Type B pancreatic cell (in vitro differentiated cells): ENCODE measurements at regions not wholly inside any gene's neighbourhood (a gene's known extent, or its start where the extent isn't known, plus 50 kb on each side); places are given as distances from the start of the nearest gene placed in this dataset.
"Not testable (repeated sequence)": the region's sequence is repeated elsewhere in the genome, so short reads cannot be mapped to it uniquely, and the experiment has no call there.

Experiments
- DNase-seq: peaks from one replicate; pipeline ENCODE4 v3.0.0; 2021; ENCODE audit warnings: mixed read lengths; ENCODE audit not compliant: unreplicated experiment; ENCODE audit errors: extremely low spot score
- H3K27ac Mint-ChIP-seq: 2 replicates; pipeline ENCODE4 v1.8.0; 2021; ENCODE audit warnings: mild to moderate bottlenecking, mixed read lengths
- H3K27me3 Mint-ChIP-seq: 2 replicates; pipeline ENCODE4 v1.8.0; 2021; ENCODE audit warnings: mixed read lengths
- H3K36me3 Mint-ChIP-seq: 2 replicates; pipeline ENCODE4 v1.8.0; 2021; ENCODE audit warnings: mixed read lengths
- H3K4me1 Mint-ChIP-seq: one replicate; pipeline ENCODE4 v1.8.0; 2021; ENCODE audit warnings: mixed read lengths; ENCODE audit not compliant: unreplicated experiment
- H3K4me3 Mint-ChIP-seq: 2 replicates; pipeline ENCODE4 v1.8.0; 2021; ENCODE audit warnings: mild to moderate bottlenecking, mixed read lengths
- H3K9me3 Mint-ChIP-seq: 2 replicates; pipeline ENCODE4 v1.8.0; 2021; ENCODE audit warnings: mixed read lengths
- TF ChIP-seq, protein P1 (sequence below): fragments of 200-600 bp; sonication (generic); conservative IDR thresholded peaks from 2 replicates; pipeline ENCODE4 v1.5.0; 2021; ENCODE audit warnings: antibody characterized with exemption, mild to moderate bottlenecking

GRCh38 chr7:106568002-106568679, 92.8 kb downstream of the CCDC71L start:
- Mint-ChIP-seq H3K9me3 (peaks cover 9% of the 10 kb centered on the region), H3K4me3 (peak overlapping the region; percentile 62), H3K27me3 (no peaks in the 10 kb centered on the region), H3K4me1 (peaks cover 18% of the 10 kb centered on the region), H3K36me3 (no peaks in the 10 kb centered on the region), H3K27ac (peak overlapping the region; percentile 92)
- no peak for DNase-seq
- TF ChIP-seq, protein P1, sequence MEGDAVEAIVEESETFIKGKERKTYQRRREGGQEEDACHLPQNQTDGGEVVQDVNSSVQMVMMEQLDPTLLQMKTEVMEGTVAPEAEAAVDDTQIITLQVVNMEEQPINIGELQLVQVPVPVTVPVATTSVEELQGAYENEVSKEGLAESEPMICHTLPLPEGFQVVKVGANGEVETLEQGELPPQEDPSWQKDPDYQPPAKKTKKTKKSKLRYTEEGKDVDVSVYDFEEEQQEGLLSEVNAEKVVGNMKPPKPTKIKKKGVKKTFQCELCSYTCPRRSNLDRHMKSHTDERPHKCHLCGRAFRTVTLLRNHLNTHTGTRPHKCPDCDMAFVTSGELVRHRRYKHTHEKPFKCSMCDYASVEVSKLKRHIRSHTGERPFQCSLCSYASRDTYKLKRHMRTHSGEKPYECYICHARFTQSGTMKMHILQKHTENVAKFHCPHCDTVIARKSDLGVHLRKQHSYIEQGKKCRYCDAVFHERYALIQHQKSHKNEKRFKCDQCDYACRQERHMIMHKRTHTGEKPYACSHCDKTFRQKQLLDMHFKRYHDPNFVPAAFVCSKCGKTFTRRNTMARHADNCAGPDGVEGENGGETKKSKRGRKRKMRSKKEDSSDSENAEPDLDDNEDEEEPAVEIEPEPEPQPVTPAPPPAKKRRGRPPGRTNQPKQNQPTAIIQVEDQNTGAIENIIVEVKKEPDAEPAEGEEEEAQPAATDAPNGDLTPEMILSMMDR: no peak

- not testable (repeated sequence) for H3K27me3 Mint-ChIP-seq, H3K9me3 Mint-ChIP-seq, H3K36me3 Mint-ChIP-seq, DNase-seq
- H3K4me1 Mint-ChIP-seq: peaks cover 18% of the 10 kb centered on the region
- peak overlapping the region; percentile 92 for H3K27ac Mint-ChIP-seq
- peak overlapping the region; percentile 5 for H3K4me3 Mint-ChIP-seq
Measured at GRCh38 chr7:106567204-106568001, 93.6 kb downstream of the CCDC71L start.

DNA sequence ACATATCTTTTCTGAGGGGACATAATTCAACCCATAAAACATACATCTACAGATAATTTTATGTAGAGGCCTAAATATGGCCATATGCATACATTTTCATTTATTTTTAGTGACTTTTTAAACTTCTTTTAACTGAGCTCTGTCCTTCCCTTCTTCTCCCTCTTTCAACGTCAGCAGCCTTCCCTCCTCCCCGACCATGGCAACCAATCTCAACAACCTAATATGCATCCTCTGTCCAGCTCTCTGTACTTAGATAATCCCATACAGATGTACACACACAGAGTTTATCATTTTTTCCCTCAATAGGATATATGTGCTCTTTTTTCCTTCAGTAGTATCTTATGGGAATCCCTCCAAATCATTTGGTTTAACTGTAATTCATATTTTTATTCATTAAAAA, 94.3 kb downstream of the CCDC71L start:
- peaks cover 9% of the 10 kb centered on the region for H3K9me3 Mint-ChIP-seq

GRCh38 chr7:106566196-106566595, 94.8 kb downstream of the CCDC71L start:
- no peak overlapping the region for H3K4me3 Mint-ChIP-seq
- peaks cover 9% of the 10 kb centered on the region for H3K9me3 Mint-ChIP-seq
- TF ChIP-seq, protein P1: no peak
- no peaks in the 10 kb centered on the region for H3K36me3 Mint-ChIP-seq
- H3K27me3 Mint-ChIP-seq: no peaks in the 10 kb centered on the region
- peak overlapping the region; percentile 92 for H3K27ac Mint-ChIP-seq
- no peak for DNase-seq
- H3K4me1 Mint-ChIP-seq: peaks cover 18% of the 10 kb centered on the region

More for the DNA sequence above, 94.3 kb downstream of the CCDC71L start:
- no peak overlapping the region for H3K4me3 Mint-ChIP-seq
- H3K27ac Mint-ChIP-seq: peak overlapping the region; percentile 92
- TF ChIP-seq, protein P1: no peak
- H3K36me3 Mint-ChIP-seq: no peaks in the 10 kb centered on the region
- H3K27me3 Mint-ChIP-seq: no peaks in the 10 kb centered on the region
- H3K4me1 Mint-ChIP-seq: peaks cover 18% of the 10 kb centered on the region
- no peak for DNase-seq

GRCh38 chr7:106565428-106565827, 95.5 kb downstream of the CCDC71L start:
- Mint-ChIP-seq H3K27ac (no peak overlapping the region), H3K4me1 (peaks cover 18% of the 10 kb centered on the region), H3K9me3 (peaks cover 9% of the 10 kb centered on the region), H3K4me3 (no peak overlapping the region), H3K36me3 (no peaks in the 10 kb centered on the region), H3K27me3 (no peaks in the 10 kb centered on the region)
- no peak for DNase-seq
- TF ChIP-seq, protein P1: no peak
